ENCODE measurements at regions not wholly inside any gene's neighbourhood (a gene's known extent, or its start where the extent isn't known, plus 50 kb on each side); places are given as distances from the start of the nearest gene placed in this dataset.

GRCh38 chr18:41077076-41077475 lies 878.0 kb upstream of the PIK3C3 start:
- Histone ChIP-seq H3K27ac (ENCODE audit: low read depth, low read length, poor library complexity, severe bottlenecking) (no peak overlapping the region), H2AFZ (ENCODE audit: low read length) (no peak overlapping the region), H3K36me3 (ENCODE audit: insufficient read depth, low read length) (no peaks in the 10 kb centered on the region), H3K79me2 (ENCODE audit: insufficient read depth, low read length) (no peaks in the 10 kb centered on the region), H3K27me3 (ENCODE audit: insufficient read depth, low read length) (no peaks in the 10 kb centered on the region), H3K4me3 (ENCODE audit: low read depth, low read length, poor library complexity, severe bottlenecking) (no peak overlapping the region), H4K20me1 (ENCODE audit: insufficient read depth, low read length) (no peaks in the 10 kb centered on the region), H3K9me2 (ENCODE audit: low read depth, low read length) (no peaks in the 10 kb centered on the region), H3K9ac (ENCODE audit: low read length) (no peak overlapping the region), H3K4me2 (ENCODE audit: low read length) (no peak overlapping the region), H3K9me3 (ENCODE audit: low read length) (no peaks in the 10 kb centered on the region), H3F3A (ENCODE audit: insufficient read depth, low read length) (no peaks in the 10 kb centered on the region), H3K4me1 (ENCODE audit: insufficient read depth, low read length, severe bottlenecking) (no peaks in the 10 kb centered on the region)
- no peak for TF ChIP-seq EZH2 (IDR thresholded peaks at IDR 0.05; ENCODE audit: borderline replicate concordance, low read length)
- TF ChIP-seq CTCF (IDR thresholded peaks at IDR 0.05; ENCODE audit: low read length) = no peak

DNA sequence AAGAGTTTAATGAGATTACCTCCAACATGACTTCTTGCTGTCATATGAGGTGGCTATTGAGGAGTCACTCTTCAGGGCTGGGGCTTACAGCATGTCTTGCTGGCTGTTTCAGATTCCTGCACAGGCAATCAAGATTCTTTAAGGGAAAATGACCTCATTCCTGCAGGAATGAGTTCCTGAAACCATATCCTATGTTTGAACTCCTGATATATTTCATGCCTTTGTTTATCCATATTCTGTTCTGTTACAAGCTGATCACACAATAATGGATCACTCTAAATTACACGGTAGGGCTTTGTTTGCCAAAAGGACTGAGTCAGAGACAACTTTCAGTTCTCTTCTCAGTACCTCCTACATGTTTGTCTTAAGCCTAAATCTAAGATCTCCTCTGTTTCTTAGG lies 879.8 kb upstream of the PIK3C3 start:
- Histone ChIP-seq H3K27ac (ENCODE audit: low read depth, low read length, poor library complexity, severe bottlenecking) (no peak overlapping the region), H3K4me1 (ENCODE audit: insufficient read depth, low read length, severe bottlenecking) (no peaks in the 10 kb centered on the region), H3K4me2 (ENCODE audit: low read length) (no peak overlapping the region), H3K79me2 (ENCODE audit: insufficient read depth, low read length) (no peaks in the 10 kb centered on the region), H3K9me2 (ENCODE audit: low read depth, low read length) (no peaks in the 10 kb centered on the region), H3K9ac (ENCODE audit: low read length) (no peak overlapping the region), H4K20me1 (ENCODE audit: insufficient read depth, low read length) (no peaks in the 10 kb centered on the region), H3K27me3 (ENCODE audit: insufficient read depth, low read length) (no peaks in the 10 kb centered on the region), H3F3A (ENCODE audit: insufficient read depth, low read length) (no peaks in the 10 kb centered on the region), H3K36me3 (ENCODE audit: insufficient read depth, low read length) (no peaks in the 10 kb centered on the region), H3K4me3 (ENCODE audit: low read depth, low read length, poor library complexity, severe bottlenecking) (no peak overlapping the region), H2AFZ (ENCODE audit: low read length) (no peak overlapping the region), H3K9me3 (ENCODE audit: low read length) (no peaks in the 10 kb centered on the region)
- TF ChIP-seq CTCF (IDR thresholded peaks at IDR 0.05; ENCODE audit: low read length) (no peak), EZH2 (IDR thresholded peaks at IDR 0.05; ENCODE audit: borderline replicate concordance, low read length) (no peak)

DNA sequence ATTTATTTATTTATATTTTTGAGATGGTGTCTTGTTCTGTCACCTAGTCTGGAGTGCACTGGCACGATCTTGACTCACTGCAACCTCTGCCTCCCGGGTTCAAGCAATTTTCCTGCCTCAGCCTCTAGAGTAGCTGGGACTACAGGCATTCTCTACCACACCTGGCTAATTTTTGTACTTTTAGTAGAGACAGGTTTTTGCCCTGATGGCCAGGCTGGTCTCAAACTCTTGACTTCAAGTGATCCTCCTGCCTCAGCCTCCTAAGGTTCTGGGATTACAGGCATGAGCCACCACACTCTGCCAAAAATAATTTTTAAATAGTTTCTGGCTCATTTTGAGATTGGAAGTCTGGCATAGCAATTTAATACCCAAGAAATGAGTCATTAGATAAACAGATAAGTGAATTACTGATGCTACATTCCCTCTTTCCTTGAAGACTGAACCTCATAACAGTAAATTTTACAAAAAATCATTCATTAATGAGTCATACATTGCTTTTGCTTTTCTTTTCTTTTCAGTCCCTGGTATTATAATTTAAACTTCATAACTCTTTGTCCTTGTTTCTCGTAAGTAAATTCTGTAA lies 881.6 kb upstream of the PIK3C3 start:
- no peaks in the 10 kb centered on the region for H3K27me3 ChIP-seq (ENCODE audit: insufficient read depth, low read length)

More for the DNA sequence above, 881.6 kb upstream of the PIK3C3 start:
- Histone ChIP-seq H3F3A (ENCODE audit: insufficient read depth, low read length) (no peaks in the 10 kb centered on the region), H3K4me3 (ENCODE audit: low read depth, low read length, poor library complexity, severe bottlenecking) (no peak overlapping the region), H3K9me2 (ENCODE audit: low read depth, low read length) (no peaks in the 10 kb centered on the region), H3K4me2 (ENCODE audit: low read length) (no peak overlapping the region), H2AFZ (ENCODE audit: low read length) (no peak overlapping the region), H3K4me1 (ENCODE audit: insufficient read depth, low read length, severe bottlenecking) (no peaks in the 10 kb centered on the region), H3K9me3 (ENCODE audit: low read length) (no peaks in the 10 kb centered on the region), H3K79me2 (ENCODE audit: insufficient read depth, low read length) (no peaks in the 10 kb centered on the region), H3K36me3 (ENCODE audit: insufficient read depth, low read length) (no peaks in the 10 kb centered on the region), H3K9ac (ENCODE audit: low read length) (no peak overlapping the region), H4K20me1 (ENCODE audit: insufficient read depth, low read length) (no peaks in the 10 kb centered on the region), H3K27ac (ENCODE audit: low read depth, low read length, poor library complexity, severe bottlenecking) (no peak overlapping the region)
- TF ChIP-seq EZH2 (IDR thresholded peaks at IDR 0.05; ENCODE audit: borderline replicate concordance, low read length) (no peak), CTCF (IDR thresholded peaks at IDR 0.05; ENCODE audit: low read length) (no peak)
